HG02870 (cell line): ENCODE measurements at regions not wholly inside any gene's neighbourhood (a gene's known extent, or its start where the extent isn't known, plus 50 kb on each side); places are given as distances from the start of the nearest gene placed in this dataset.
A peak's percentile ranks its signal among the peaks of the same experiment; 100 is the strongest.

Experiments used
- ATAC-seq: cut with Tn5 transposase; IDR thresholded peaks from one replicate; pipeline ENCODE4 v1.9.1; 2021; ENCODE audit warnings: mild to moderate bottlenecking, moderate library complexity; ENCODE audit not compliant: unreplicated experiment

GRCh38 chr12:68447797-68448260, 115.7 kb upstream of the MDM1 start:
- no peak for ATAC-seq

GRCh38 chr12:68449196-68449595, 117.0 kb upstream of the MDM1 start:
- no peak for ATAC-seq

GRCh38 chr12:68450947-68451260, 118.7 kb upstream of the MDM1 start:
- no peak for ATAC-seq

GRCh38 chr12:68451261-68452077, 119.3 kb upstream of the MDM1 start:
- peak; percentile 84 for ATAC-seq

GRCh38 chr12:68452078-68452715, 120.0 kb upstream of the MDM1 start:
- ATAC-seq = no peak

- no peak for ATAC-seq
These were observed 121.1 kb upstream of the MDM1 start for GRCh38 chr12:68453278-68453677.

- ATAC-seq = no peak
These were observed 121.7 kb upstream of the MDM1 start for GRCh38 chr12:68453876-68454275.

GRCh38 chr12:68454892-68455291, 122.7 kb upstream of the MDM1 start:
- ATAC-seq = no peak

GRCh38 chr12:68455691-68456345, 123.7 kb upstream of the MDM1 start:
- ATAC-seq = no peak

- no peak for ATAC-seq
These were observed 126.7 kb upstream of the MDM1 start for GRCh38 chr12:68458866-68459265.

GRCh38 chr12:68460236-68460635, 128.1 kb upstream of the MDM1 start:
- ATAC-seq = no peak

GRCh38 chr12:68461645-68462044, 129.5 kb upstream of the MDM1 start:
- ATAC-seq = no peak

GRCh38 chr12:68462803-68463202, 130.6 kb upstream of the MDM1 start:
- ATAC-seq = no peak

GRCh38 chr12:68465227-68465626, 133.1 kb upstream of the MDM1 start:
- no peak for ATAC-seq

GRCh38 chr12:68467514-68467913, 135.4 kb upstream of the MDM1 start:
- ATAC-seq = no peak

- no peak for ATAC-seq
These were observed 135.9 kb upstream of the MDM1 start for GRCh38 chr12:68468036-68468435.

GRCh38 chr12:68469113-68469512, 137.0 kb upstream of the MDM1 start:
- no peak for ATAC-seq

GRCh38 chr12:68470664-68471328, 138.6 kb upstream of the MDM1 start:
- ATAC-seq = no peak

- ATAC-seq = no peak
These were observed 136.1 kb upstream of the RAP1B start for GRCh38 chr12:68474467-68475204.

- no peak for ATAC-seq
These were observed 133.9 kb upstream of the RAP1B start for GRCh38 chr12:68476794-68477193.

GRCh38 chr12:68477261-68477772, 133.4 kb upstream of the RAP1B start:
- no peak for ATAC-seq
